B cell (primary cell): ENCODE measurements at regions not wholly inside any gene's neighbourhood (a gene's known extent, or its start where the extent isn't known, plus 50 kb on each side); places are given as distances from the start of the nearest gene placed in this dataset.
"Not testable (repeated sequence)": the region's sequence is repeated elsewhere in the genome, so short reads cannot be mapped to it uniquely, and the experiment has no call there.

Experiments
- ATAC-seq: fragments of 200-7000 bp; cut with Tn5 transposase; one replicate; pipeline ENCODE4 v1.10.0; 2021; ENCODE audit warnings: low read depth, mild to moderate bottlenecking, moderate number of reproducible peaks, moderate library complexity
- CTCF ChIA-PET: fragments of 350-600 bp; sonication (Branson Sonifier 250); formaldehyde crosslinking; loops from one replicate; lab custom pipeline; 2021; ENCODE audit warnings: antibody characterized with exemption, inconsistent platforms; lab: Charles Lee
- POLR2A ChIA-PET: fragments of 350-600 bp; sonication (Branson Sonifier 250); formaldehyde crosslinking; loops from one replicate; lab custom pipeline; 2021; ENCODE audit warnings: antibody characterized with exemption; lab: Charles Lee
- DNase-seq: peaks from one replicate; pipeline ENCODE4 v3.0.0; 2013
- H2AFZ ChIP-seq: 2 replicates; pipeline ENCODE4 v1.6.1; 2012; ENCODE audit warnings: mild to moderate bottlenecking, low read depth, low read length; ENCODE audit not compliant: insufficient read depth, poor library complexity, severe bottlenecking
- H3K27ac ChIP-seq, 2 donors: 1 replicate in 1 of 2; 2 replicates in 1 of 2; pipeline ENCODE4 v1.5.1; 2012 to 2013; ENCODE audit warnings: low read length in 2 of 2, mild to moderate bottlenecking in 2 of 2, moderate library complexity in 1 of 2
- H3K27me3 ChIP-seq, 4 experiments: fragments of 200-600 bp in 1 of 4; sonication (generic) in 1 of 4; replicated peaks in 1 of 4; 1 replicate in 2 of 4; 2 replicates in 2 of 4; pipeline versions ENCODE4 v1.6.1 to v1.7.0; 2013 to 2016; ENCODE audit warnings: low read length in 3 of 4, mild to moderate bottlenecking in 2 of 4, mixed read lengths in 1 of 4, moderate library complexity in 1 of 4; ENCODE audit not compliant: insufficient read depth in 4 of 4, control insufficient read depth in 3 of 4; ENCODE audit errors: control extremely low read depth in 1 of 4
- H3K36me3 ChIP-seq, 2 experiments: replicated peaks in 1 of 2; 1 replicate in 1 of 2; 2 replicates in 1 of 2; pipeline versions ENCODE4 v1.6.1 to v1.7.1; 2013; ENCODE audit warnings: low read length in 1 of 2; ENCODE audit not compliant: insufficient read depth in 2 of 2, control insufficient read depth in 1 of 2; ENCODE audit errors: control extremely low read depth in 1 of 2, extremely low read depth in 1 of 2
- H3K4me1 ChIP-seq, 2 donors: fragments of 200-600 bp in 1 of 2; sonication (generic) in 1 of 2; 1 replicate in 1 of 2; 2 replicates in 1 of 2; pipeline versions ENCODE4 v1.5.1 to v1.6.1; 2013 to 2017; ENCODE audit warnings: low read length in 2 of 2; ENCODE audit not compliant: control insufficient read depth in 2 of 2, insufficient read depth in 2 of 2
- H3K4me2 ChIP-seq: replicated peaks from 2 replicates; pipeline ENCODE3; 2012; ENCODE audit warnings: mild to moderate bottlenecking, low read depth, low read length; ENCODE audit not compliant: poor library complexity, severe bottlenecking
- H3K4me3 ChIP-seq, 5 experiments: fragments of 200-600 bp in 1 of 5; sonication (generic) in 1 of 5; 1 replicate in 3 of 5; 2 replicates in 2 of 5; pipeline versions ENCODE4 v1.5.1 to v1.7.0; 2011 to 2016; ENCODE audit warnings: low read length in 4 of 5, mild to moderate bottlenecking in 4 of 5, low read depth in 2 of 5, control low read depth in 1 of 5, moderate library complexity in 1 of 5; ENCODE audit not compliant: insufficient read depth in 1 of 5; ENCODE audit errors: control extremely low read depth in 1 of 5, extremely low read depth in 1 of 5
- H3K79me2 ChIP-seq: fragments of 200-600 bp; sonication (generic); one replicate; pipeline ENCODE4 v1.6.0; 2016; ENCODE audit warnings: low read length; ENCODE audit not compliant: control insufficient read depth, insufficient read depth
- H3K9ac ChIP-seq: fragments of 200-600 bp; sonication (generic); 2 replicates; pipeline ENCODE4 v1.6.1; 2017; ENCODE audit warnings: mild to moderate bottlenecking, low read length, moderate library complexity
- H3K9me3 ChIP-seq, 3 donors: one replicate each; pipeline versions ENCODE4 v1.6.1 to v1.7.1; 2013; ENCODE audit warnings: low read length in 2 of 3; ENCODE audit not compliant: control insufficient read depth in 2 of 3, insufficient read depth in 1 of 3; ENCODE audit errors: control extremely low read depth in 1 of 3
- H4K20me1 ChIP-seq: 2 replicates; pipeline ENCODE4 v1.6.0; 2012; ENCODE audit warnings: mild to moderate bottlenecking, low read length; ENCODE audit not compliant: insufficient read depth, control insufficient read depth, poor library complexity, severe bottlenecking
- H3K27ac Mint-ChIP-seq: one replicate; pipeline ENCODE4 v1.8.0; 2021; ENCODE audit warnings: mixed read lengths
- H3K27me3 Mint-ChIP-seq: one replicate; pipeline ENCODE4 v1.8.0; 2021; ENCODE audit warnings: mixed read lengths
- H3K4me1 Mint-ChIP-seq: one replicate; pipeline ENCODE4 v1.8.0; 2021; ENCODE audit warnings: mixed read lengths
- H3K4me3 Mint-ChIP-seq: one replicate; pipeline ENCODE4 v1.8.0; 2021; ENCODE audit warnings: mixed read lengths
- H3K9me3 Mint-ChIP-seq: one replicate; pipeline ENCODE4 v1.8.0; 2022; ENCODE audit warnings: mixed read lengths; ENCODE audit not compliant: insufficient read depth
- EZH2 ChIP-seq: IDR thresholded peaks from 2 replicates; pipeline ENCODE4 v1.6.1; 2012; ENCODE audit warnings: borderline replicate concordance, low read depth, mild to moderate bottlenecking, moderate library complexity, low read length; ENCODE audit not compliant: insufficient read depth, poor library complexity, severe bottlenecking
- WGBS: methylation state at CpG from one replicate; pipeline ENCODE4 v1.1.5; 2013; ENCODE audit warnings: missing lambda C conversion rate; ENCODE audit not compliant: insufficient coverage; 5-methylcytosine and 5-hydroxymethylcytosine counted together
- intact Hi-C: fragments of 100-400 bp; cut with micrococcal nuclease; formaldehyde crosslinking; loops from one replicate; pipeline ENCODE4 v1.10.0; 2022
- TF ChIP-seq, protein P1 (sequence below): fragments of 200-600 bp; IDR thresholded peaks from one replicate; pipeline ENCODE4 v1.8.0; 2022; ENCODE audit warnings: antibody characterized with exemption, mild to moderate bottlenecking

DNA sequence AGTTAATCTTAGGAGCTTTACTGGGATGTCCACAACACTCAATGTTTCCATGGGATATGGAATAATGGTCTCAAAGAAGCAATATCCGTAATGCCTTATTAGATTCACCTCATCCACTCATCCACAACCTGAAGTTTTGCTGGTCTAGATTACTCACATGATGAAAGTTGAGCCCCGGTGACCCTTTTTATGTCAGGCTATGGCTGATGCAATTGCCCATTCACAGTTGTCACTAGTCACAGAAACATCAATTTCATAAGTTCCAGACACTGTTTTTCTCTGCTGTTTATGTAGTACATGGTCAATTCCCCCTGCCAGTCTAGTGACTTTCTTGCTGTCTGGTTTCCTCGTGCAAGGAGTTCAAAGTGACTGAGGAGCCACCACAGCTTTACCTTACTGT, 491.2 kb upstream of the ATXN8OS start:
- ATAC-seq (no peak), DNase-seq (no peak)
- H3K27me3 ChIP-seq: no peaks in the 10 kb centered on the region
- no peak overlapping the region for H3K9ac ChIP-seq
- H3K9me3 Mint-ChIP-seq: peaks cover 3% of the 10 kb centered on the region
- H3K4me1 Mint-ChIP-seq: no peaks in the 10 kb centered on the region
- ChIA-PET POLR2A (no interaction called here), CTCF (no interaction called here)
- no peaks in the 10 kb centered on the region for H3K79me2 ChIP-seq
- 88% methylated on average over 3 of the region's 3 CpGs for WGBS
- intact Hi-C loops: no loop called here
- TF ChIP-seq, protein P1, sequence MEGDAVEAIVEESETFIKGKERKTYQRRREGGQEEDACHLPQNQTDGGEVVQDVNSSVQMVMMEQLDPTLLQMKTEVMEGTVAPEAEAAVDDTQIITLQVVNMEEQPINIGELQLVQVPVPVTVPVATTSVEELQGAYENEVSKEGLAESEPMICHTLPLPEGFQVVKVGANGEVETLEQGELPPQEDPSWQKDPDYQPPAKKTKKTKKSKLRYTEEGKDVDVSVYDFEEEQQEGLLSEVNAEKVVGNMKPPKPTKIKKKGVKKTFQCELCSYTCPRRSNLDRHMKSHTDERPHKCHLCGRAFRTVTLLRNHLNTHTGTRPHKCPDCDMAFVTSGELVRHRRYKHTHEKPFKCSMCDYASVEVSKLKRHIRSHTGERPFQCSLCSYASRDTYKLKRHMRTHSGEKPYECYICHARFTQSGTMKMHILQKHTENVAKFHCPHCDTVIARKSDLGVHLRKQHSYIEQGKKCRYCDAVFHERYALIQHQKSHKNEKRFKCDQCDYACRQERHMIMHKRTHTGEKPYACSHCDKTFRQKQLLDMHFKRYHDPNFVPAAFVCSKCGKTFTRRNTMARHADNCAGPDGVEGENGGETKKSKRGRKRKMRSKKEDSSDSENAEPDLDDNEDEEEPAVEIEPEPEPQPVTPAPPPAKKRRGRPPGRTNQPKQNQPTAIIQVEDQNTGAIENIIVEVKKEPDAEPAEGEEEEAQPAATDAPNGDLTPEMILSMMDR: no peak
- TF ChIP-seq EZH2: no peak
- H3K4me3 ChIP-seq: no peak overlapping the region
- H3K4me2 ChIP-seq: no peak overlapping the region
- peaks cover 0 to 1% (median 0%) of the 10 kb centered on the region in 3 donors for H3K9me3 ChIP-seq
- no peak overlapping the region for H2AFZ ChIP-seq
- no peaks in the 10 kb centered on the region for H3K27me3 Mint-ChIP-seq
- no peaks in the 10 kb centered on the region for H4K20me1 ChIP-seq
- no peak overlapping the region for H3K4me3 Mint-ChIP-seq
- no peak overlapping the region for H3K27ac ChIP-seq
- H3K27ac Mint-ChIP-seq: no peak overlapping the region
- H3K4me1 ChIP-seq: no peaks in the 10 kb centered on the region
- no peaks in the 10 kb centered on the region for H3K36me3 ChIP-seq

DNA sequence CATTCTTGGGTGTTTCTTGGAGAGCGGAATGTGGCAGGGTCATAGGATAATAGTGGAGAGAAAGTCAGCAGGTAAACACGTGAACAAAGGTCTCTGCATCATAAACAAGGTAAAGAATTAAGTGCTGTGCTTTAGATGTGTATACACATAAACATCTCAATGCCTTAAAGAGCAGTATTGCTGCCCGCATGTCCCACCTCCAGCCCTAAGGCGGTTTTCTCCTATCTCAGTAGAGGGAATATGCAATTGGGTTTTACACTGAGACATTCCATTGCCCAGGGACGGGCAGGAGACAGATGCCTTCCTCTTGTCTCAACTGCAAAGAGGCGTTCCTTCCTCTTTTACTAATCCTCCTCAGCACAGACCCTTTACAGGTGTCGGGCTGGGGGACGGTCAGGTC, 492.6 kb upstream of the ATXN8OS start:
- H3K4me1 ChIP-seq, H3K4me2 ChIP-seq, H3K27ac ChIP-seq, ATAC-seq, H3K79me2 ChIP-seq, H3K9me3 ChIP-seq, H3K9ac ChIP-seq, H3K27me3 Mint-ChIP-seq, H3K36me3 ChIP-seq, H3K4me3 ChIP-seq, H3K9me3 Mint-ChIP-seq, H3K27ac Mint-ChIP-seq, intact Hi-C loops, H3K4me3 Mint-ChIP-seq, H2AFZ ChIP-seq, H4K20me1 ChIP-seq, H3K27me3 ChIP-seq, CTCF ChIA-PET, DNase-seq, H3K4me1 Mint-ChIP-seq, POLR2A ChIA-PET: not testable (repeated sequence)
- WGBS: no CpG with 5 or more reads among the region's 8 CpGs
